ENCODE measurements at regions not wholly inside any gene's neighbourhood (a gene's known extent, or its start where the extent isn't known, plus 50 kb on each side); places are given as distances from the start of the nearest gene placed in this dataset.
"Not testable (repeated sequence)": the region's sequence is repeated elsewhere in the genome, so short reads cannot be mapped to it uniquely, and the experiment has no call there.

GRCh38 chr15:70576696-70577095, 186.7 kb downstream of the UACA start:
- no peak for DNase-seq

- DNase-seq, result peak; percentile 26
Measured at GRCh38 chr15:70576276-70576675, 187.1 kb downstream of the UACA start.

DNA sequence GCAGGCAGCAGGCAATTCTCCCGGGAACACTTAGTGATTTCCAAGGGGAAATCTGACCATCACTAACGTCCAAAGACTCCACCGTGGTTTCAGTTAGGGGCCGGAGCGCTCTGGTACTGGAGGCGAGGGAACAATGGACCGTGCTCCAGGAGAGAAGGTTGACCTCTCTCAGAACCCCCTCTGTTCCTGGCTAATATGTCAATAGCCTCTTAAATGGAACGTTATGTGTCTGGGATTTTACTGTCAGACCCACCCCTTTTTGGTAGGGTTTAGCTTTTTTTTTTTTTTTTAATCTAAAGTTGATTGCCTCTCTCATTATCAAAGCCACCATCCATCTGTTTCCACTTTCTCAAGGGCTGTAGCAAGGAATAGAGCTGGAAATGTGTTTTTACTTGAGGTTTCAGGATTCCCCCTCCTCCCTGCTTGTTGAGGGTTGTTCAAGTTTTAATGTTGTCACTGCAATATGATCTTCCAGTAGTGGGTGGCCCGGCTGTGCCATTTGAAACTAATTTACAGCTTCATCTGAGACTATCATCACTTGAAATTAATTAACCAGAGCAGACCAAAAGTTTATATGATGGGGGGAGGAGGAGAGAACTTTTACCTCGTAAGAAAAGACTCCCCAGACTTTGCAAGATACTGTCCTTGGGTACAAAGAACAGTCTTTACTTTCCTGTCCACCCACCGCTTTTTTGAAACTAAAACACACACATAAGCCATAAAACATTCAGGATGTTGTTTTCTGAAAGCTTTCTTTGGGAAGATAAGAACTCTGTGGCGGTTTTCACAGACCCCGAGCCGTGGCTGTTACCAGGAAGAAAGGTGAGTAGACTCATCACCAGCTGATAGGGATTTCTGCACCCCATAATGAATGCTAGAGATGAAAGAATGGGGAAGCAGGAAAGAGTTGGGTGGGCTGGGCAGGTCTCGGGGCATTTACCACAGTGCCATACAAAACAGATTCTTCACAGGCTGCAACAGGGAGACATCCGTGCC, 187.8 kb downstream of the UACA start:
- peak; percentile 98 for DNase-seq

- not testable (repeated sequence) for DNase-seq
Measured at GRCh38 chr15:70574325-70574724, 189.0 kb downstream of the UACA start.

- no peak for DNase-seq
Measured at GRCh38 chr15:70573121-70573850, 190.1 kb downstream of the UACA start.

DNA sequence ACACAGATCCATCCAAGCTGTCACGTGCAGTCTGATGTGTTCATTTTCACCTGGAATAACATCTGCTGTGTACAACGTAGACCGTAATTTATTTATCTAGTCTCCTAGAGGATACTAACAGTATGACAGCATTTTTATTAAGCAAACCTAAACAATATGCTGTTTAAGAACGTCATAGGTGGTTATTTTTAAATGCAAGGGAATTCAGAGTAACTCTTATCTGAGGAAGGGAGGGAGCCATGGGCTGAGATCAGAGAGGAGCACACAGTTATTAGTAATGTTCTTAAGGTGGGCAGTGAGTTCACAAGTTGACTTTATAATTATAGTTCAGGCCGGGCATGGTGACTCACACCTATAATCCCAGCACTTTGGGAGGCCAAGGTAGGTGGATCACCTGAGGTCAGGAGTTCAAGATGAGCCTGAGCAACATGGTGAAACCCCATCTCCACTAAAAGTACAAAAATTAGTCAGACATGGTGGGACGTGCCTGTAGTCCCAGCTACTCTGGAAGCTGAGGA, 193.6 kb downstream of the UACA start:
- DNase-seq, result no peak

DNA sequence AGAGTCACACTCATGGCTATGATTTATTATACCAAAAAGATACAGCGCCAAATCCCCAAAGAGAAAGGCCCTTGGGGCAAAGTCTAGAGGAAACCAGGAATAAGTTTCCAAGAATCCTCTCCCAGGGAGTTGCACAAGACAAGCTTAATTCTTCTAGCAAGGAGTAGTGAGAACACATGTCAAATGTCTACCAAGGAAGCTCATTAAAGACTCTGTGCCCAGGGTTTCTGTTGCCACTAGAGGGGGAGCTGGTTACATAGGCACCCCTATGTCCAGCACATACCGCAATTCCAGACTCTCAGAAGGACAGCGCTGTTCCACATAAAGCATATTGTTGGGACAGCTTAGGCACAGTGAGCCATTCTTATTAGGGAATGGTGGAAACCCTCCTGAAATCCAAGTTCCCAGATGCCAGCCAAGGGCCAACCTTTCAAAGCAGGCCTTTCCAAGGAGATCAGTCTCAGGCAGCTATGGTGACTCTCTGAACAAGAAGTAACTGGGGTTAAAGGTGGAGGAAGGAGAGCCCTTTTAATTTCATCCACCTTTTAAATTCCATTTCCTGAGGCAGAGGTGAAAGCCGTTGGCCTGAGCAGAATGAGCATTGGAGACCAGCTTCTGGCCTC, 194.2 kb downstream of the UACA start:
- peak; percentile 65 for DNase-seq

GRCh38 chr15:70566989-70567388, 196.4 kb downstream of the UACA start:
- no peak for DNase-seq

GRCh38 chr15:70566047-70566835, 197.1 kb downstream of the UACA start:
- no peak for DNase-seq

DNA sequence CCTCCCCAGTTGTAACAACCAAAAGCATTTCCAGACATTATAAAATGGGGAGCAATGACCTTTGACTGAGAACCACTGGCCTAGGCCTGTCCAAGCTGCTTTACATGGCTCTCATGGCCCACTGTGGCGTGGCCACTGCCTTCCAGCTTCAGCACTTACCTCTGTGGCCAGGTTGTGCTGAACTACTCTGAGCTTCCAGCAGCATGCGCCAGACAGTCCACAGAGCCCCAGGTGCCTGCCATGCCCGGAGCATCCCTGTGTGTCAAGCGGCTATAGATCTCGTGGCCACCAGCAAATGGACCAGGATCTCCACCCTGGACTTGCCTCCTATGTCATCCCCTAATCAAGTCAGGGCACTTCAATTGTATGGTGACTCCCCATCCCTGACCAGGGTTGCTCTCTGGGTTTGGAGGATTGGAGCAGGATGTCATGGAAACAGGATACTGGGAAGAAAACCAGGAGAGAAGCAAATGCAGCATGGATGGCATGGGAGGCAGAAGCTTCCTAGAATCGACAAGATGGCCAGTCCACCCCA, 199.7 kb downstream of the UACA start:
- DNase-seq, result no peak

DNA sequence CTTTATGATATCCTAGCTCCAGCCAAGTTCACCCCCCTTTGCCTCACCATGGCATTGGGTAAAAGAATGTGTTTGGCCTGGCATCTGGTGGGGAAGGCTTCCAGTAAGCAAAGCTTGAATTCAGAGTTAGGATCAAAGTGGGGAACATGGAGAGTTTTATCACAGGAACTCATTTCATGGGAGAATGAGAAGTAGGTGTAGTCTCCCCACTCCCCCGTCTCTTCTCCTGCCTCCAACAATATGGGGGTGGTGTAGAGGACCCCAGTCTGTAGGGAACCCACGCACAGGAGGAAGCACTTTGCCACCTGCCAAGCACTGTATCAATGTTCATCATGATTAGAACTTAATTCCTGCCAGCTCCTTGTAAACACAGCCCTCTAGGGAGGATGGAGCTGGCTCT, 200.5 kb downstream of the UACA start:
- DNase-seq, result no peak

DNA sequence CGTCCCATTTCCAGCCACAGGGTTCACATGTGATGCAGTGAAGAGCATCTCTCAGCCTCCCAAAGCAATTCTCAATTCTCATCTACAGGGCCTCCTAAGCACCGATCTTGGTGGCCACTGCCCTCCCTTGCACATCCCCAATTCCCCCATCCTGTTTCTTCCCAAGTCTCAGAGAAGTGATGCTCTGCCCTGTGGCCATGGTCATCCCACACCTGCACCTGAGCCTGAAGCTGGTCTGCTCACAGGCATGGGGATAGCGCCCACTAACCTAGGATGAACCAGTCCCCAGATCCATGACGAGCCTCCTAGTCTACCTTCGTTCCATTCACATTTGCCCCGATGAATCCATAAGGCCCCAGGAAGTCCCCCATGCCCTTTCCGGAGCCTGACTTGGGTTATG, 201.5 kb downstream of the UACA start:
- DNase-seq, result no peak

- DNase-seq, result no peak
Measured at GRCh38 chr15:70560617-70561328, 202.6 kb downstream of the UACA start.

DNA sequence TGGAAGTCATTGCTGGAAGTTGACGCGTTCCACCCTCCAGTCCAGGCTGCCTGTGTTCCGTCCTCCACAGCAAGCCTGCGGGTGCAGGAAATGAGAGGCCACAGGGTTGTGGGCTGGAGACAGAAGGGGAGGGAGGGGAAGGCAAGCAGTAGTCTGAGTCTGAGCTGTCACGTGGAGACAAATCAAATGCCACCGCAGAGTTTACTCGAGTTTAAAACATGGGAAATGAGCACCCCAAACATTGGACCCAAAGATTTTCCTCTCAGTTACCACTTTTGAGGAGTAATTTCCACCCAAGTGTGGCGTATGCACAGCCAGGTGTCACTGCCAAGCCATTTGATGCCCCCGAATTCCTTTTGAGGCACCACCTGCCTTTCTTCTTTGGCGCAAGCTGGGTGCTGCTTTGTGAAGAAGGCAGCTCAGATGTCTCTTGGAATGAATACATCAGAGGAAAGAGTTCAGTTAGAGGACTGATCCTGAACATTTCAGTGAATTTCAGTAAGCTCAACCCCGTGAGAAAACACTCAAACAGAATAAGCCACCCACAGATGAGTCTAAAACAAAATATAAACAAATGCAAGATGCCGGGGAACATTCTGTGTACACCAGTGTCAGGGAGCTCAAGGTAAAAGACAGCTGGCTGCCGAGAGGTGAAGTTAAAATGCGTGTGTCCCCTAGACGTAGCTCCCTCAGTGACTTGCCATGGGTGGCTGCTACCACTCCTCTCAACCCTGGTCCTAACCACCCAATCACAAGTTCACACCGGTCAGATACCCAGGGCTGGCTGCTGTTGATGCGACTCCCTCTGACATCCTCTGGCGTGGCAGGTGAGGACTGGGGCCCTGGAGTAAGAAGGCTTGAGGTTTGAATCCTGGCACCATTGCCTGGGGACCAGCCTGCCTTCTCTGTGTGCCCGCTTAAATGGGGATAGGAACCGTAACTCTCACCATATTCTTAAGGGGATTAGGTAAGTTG, 203.8 kb downstream of the UACA start:
- no peak for DNase-seq

DNA sequence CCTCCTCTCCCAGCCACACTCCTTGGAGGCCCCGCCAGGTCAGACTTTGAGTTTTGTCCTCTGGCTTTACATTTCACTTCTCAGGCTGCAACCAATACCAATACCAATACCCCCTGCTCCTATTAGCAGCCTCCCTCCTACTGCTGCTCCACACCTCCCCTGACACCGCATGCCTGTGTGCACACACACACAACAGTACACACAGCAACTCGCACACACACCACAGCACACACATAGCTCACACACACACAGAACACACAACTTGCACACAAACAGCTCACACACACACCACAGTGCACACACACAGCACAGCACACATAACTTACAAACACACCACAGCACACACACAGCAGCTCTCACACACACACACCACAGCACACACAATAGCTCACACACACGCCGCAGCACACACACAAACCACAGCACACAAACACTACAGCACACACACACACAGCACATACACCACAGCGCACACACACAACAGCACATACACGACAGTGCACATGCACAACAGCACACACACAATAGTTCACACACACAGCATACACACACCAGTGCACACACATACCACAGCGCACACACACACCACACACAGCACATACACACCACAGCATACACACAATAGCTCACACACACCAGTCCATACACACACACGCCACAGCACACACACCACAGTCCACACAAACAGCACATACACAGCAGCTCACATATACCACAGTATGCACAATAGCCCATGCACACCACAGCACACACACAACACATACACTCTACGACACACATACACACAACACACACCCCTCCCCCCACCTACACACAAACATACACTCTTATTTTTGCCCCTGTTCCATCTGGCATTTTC, 204.7 kb downstream of the UACA start:
- no peak for DNase-seq

GRCh38 chr15:70557521-70558258, 205.7 kb downstream of the UACA start:
- no peak for DNase-seq

DNA sequence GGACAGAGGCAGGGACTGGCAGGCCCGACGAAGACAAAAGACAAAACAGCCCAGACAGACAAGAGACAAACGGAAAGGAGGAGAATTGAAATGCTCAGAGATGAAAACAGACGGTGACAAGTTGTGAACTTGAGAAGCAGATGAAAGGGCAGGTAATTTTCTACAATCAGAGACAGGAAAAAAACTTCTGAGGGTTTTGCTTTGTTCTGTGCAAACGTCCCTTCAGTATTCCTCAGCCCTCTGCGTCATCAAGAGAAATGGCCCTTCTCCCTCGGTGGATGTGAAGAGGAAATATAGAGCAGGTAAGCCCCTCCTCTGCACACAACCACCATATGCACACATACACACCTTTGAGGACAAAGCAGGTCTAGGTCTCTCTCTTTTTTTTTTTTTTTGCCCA, 206.6 kb downstream of the UACA start:
- no peak for DNase-seq

Data from skin of body (tissue), 1 donor.